ENCODE measurements at regions not wholly inside any gene's neighbourhood (a gene's known extent, or its start where the extent isn't known, plus 50 kb on each side); places are given as distances from the start of the nearest gene placed in this dataset.

DNA sequence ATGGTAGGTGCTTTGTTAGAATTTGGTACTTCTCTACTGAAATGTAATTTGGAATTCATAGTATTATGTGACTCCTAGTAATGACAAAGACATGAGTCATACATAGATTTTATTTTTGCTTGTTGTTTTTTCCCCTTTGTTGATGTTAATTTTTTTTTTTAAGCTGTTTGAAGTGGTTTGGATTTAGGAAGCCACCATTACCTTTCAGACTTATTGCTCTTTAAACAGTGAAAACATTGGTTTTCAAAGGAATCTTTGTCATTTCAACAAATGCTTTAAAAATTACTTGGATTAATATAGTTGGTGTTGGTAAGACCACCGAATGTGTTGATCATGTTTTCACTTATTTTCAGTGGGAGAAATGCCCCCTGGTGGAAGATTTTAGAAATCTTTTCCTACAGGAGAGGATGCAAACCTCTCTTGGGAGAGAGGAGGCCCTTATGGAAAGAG, 170.1 kb upstream of the PITX1 start:
- peak; percentile 32 for DNase-seq
- Histone ChIP-seq H3K9me3 (ENCODE audit: low read depth) (peaks cover 10% of the 10 kb centered on the region), H3K9ac (no peak overlapping the region), H2AFZ (no peak overlapping the region), H4K20me1 (ENCODE audit: insufficient read depth) (no peaks in the 10 kb centered on the region), H3K27me3 (replicated peaks; ENCODE audit: insufficient read depth) (no peaks in the 10 kb centered on the region), H3K4me1 (ENCODE audit: insufficient read depth) (peaks cover 15% of the 10 kb centered on the region), H3K9me2 (ENCODE audit: insufficient read depth) (no peaks in the 10 kb centered on the region), H3K27ac (no peak overlapping the region), H3K36me3 (ENCODE audit: low read depth) (no peaks in the 10 kb centered on the region), H3K4me3 (no peak overlapping the region), H3K4me2 (ENCODE audit: unreplicated experiment) (no peak overlapping the region), H3K79me2 (ENCODE audit: insufficient read depth) (no peaks in the 10 kb centered on the region), H3F3A (ENCODE audit: insufficient read depth) (peaks cover 13% of the 10 kb centered on the region)
- in situ Hi-C loops (cut with MboI): no loop called here
- WGBS, 2 experiments (ENCODE audit: low coverage in 1 of 2, low lambda C conversion rate in 2 of 2, missing lambda C conversion rate in 2 of 2): 86 to 94% methylated on average over 1 of the region's 1 CpG
- no peak for TF ChIP-seq EZH2 (IDR thresholded peaks at IDR 0.05; ENCODE audit: insufficient read depth, poor library complexity, severe bottlenecking)
- TF ChIP-seq EZH2phosphoT487 (IDR thresholded peaks at IDR 0.05; ENCODE audit: insufficient read depth, low read depth): no peak

DNA sequence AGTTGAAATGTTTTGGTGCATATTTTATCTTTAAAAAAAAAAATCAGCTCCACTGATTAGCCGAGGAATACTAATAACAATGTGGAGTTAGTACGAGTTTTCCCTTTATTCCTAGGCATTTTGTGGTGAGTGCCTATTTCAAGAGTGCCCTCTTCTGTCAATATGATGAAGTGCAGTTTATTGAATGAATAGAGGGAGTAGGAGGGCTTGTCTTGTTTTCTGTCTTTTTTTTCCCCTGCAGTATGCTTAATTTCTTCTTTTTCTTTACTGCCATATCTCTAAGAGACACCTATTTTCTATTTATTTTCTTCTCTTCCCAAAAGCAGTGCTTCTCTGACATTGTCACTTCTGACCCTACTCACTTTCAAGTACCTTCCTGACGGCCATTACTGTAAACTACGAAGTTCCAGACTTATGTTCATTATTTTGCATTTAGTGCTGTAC, 169.6 kb upstream of the PITX1 start:
- H3K4me2 ChIP-seq (ENCODE audit: unreplicated experiment): no peak overlapping the region
- peaks cover 10% of the 10 kb centered on the region for H3K9me3 ChIP-seq (ENCODE audit: low read depth)
- no peak overlapping the region for H3K27ac ChIP-seq
- no peaks in the 10 kb centered on the region for H4K20me1 ChIP-seq (ENCODE audit: insufficient read depth)
- H3K36me3 ChIP-seq (ENCODE audit: low read depth): no peaks in the 10 kb centered on the region
- H3F3A ChIP-seq (ENCODE audit: insufficient read depth): peaks cover 12% of the 10 kb centered on the region
- H3K9ac ChIP-seq: no peak overlapping the region
- H3K27me3 ChIP-seq (replicated peaks; ENCODE audit: insufficient read depth): no peaks in the 10 kb centered on the region
- H2AFZ ChIP-seq: no peak overlapping the region
- peaks cover 11% of the 10 kb centered on the region for H3K4me1 ChIP-seq (ENCODE audit: insufficient read depth)
- H3K4me3 ChIP-seq: no peak overlapping the region
- in situ Hi-C loops (cut with MboI): no loop called here
- H3K79me2 ChIP-seq (ENCODE audit: insufficient read depth): no peaks in the 10 kb centered on the region
- 61 to 63% methylated on average over 4 of the region's 4 CpGs for WGBS, 2 experiments (ENCODE audit: low coverage in 1 of 2, low lambda C conversion rate in 2 of 2, missing lambda C conversion rate in 2 of 2)
- DNase-seq: peak; percentile 18
- H3K9me2 ChIP-seq (ENCODE audit: insufficient read depth): no peaks in the 10 kb centered on the region
- TF ChIP-seq EZH2phosphoT487 (IDR thresholded peaks at IDR 0.05; ENCODE audit: insufficient read depth, low read depth): no peak
- no peak for TF ChIP-seq EZH2 (IDR thresholded peaks at IDR 0.05; ENCODE audit: insufficient read depth, poor library complexity, severe bottlenecking)

- H3F3A ChIP-seq (ENCODE audit: insufficient read depth): peaks cover 6% of the 10 kb centered on the region
- in situ Hi-C loops (cut with MboI): no loop called here
- H3K27ac ChIP-seq: no peak overlapping the region
- no peak overlapping the region for H3K4me3 ChIP-seq
- WGBS, 2 experiments (ENCODE audit: low coverage in 1 of 2, low lambda C conversion rate in 2 of 2, missing lambda C conversion rate in 2 of 2): 77 to 81% methylated on average over 2 of the region's 2 CpGs
- no peaks in the 10 kb centered on the region for H3K79me2 ChIP-seq (ENCODE audit: insufficient read depth)
- no peak for DNase-seq
- no peaks in the 10 kb centered on the region for H4K20me1 ChIP-seq (ENCODE audit: insufficient read depth)
- H3K9ac ChIP-seq: no peak overlapping the region
- no peak for TF ChIP-seq EZH2phosphoT487 (IDR thresholded peaks at IDR 0.05; ENCODE audit: insufficient read depth, low read depth)
- TF ChIP-seq EZH2 (IDR thresholded peaks at IDR 0.05; ENCODE audit: insufficient read depth, poor library complexity, severe bottlenecking): no peak
- no peak overlapping the region for H3K4me2 ChIP-seq (ENCODE audit: unreplicated experiment)
- no peak overlapping the region for H2AFZ ChIP-seq
- H3K27me3 ChIP-seq (replicated peaks; ENCODE audit: insufficient read depth): no peaks in the 10 kb centered on the region
- H3K9me3 ChIP-seq (ENCODE audit: low read depth): peaks cover 10% of the 10 kb centered on the region
- H3K9me2 ChIP-seq (ENCODE audit: insufficient read depth): no peaks in the 10 kb centered on the region
- H3K36me3 ChIP-seq (ENCODE audit: low read depth): no peaks in the 10 kb centered on the region
- H3K4me1 ChIP-seq (ENCODE audit: insufficient read depth): peaks cover 6% of the 10 kb centered on the region
Observed at GRCh38 chr5:135203019-135203418, 169.0 kb upstream of the PITX1 start.

GRCh38 chr5:135199919-135200318, 165.9 kb upstream of the PITX1 start:
- no peak overlapping the region for H3K4me2 ChIP-seq (ENCODE audit: unreplicated experiment)
- in situ Hi-C loops (cut with MboI): no loop called here

DNA sequence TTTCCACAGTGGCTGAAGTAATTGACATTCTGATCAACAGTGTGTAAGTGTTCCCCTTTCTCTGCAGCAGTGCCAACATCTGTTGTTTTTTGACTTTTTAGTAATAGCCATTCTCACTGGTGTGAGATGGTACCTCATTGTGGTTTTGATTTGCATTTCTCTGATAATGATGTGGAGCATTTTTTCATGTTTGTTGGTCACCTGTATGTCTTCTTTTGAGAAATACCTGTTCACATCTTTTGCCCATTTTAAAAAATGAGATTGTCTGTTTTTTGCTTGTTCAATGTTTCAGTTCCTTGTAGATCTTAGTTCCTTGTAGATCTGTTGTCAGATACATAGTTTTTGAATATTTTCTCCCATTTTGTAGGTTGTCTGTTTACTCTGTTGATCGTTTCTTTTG, 162.5 kb upstream of the PITX1 start:
- Histone ChIP-seq H3K79me2 (ENCODE audit: insufficient read depth) (no peaks in the 10 kb centered on the region), H3K4me2 (ENCODE audit: unreplicated experiment) (no peak overlapping the region), H3K9ac (no peak overlapping the region), H3K4me3 (no peak overlapping the region), H3K4me1 (ENCODE audit: insufficient read depth) (peaks cover 21% of the 10 kb centered on the region), H4K20me1 (ENCODE audit: insufficient read depth) (no peaks in the 10 kb centered on the region), H3K9me3 (ENCODE audit: low read depth) (no peaks in the 10 kb centered on the region), H2AFZ (no peak overlapping the region), H3K36me3 (ENCODE audit: low read depth) (no peaks in the 10 kb centered on the region), H3K27ac (no peak overlapping the region), H3K9me2 (ENCODE audit: insufficient read depth) (no peaks in the 10 kb centered on the region), H3K27me3 (replicated peaks; ENCODE audit: insufficient read depth) (no peaks in the 10 kb centered on the region), H3F3A (ENCODE audit: insufficient read depth) (peaks cover 21% of the 10 kb centered on the region)
- in situ Hi-C loops (cut with MboI): no loop called here
- TF ChIP-seq EZH2 (IDR thresholded peaks at IDR 0.05; ENCODE audit: insufficient read depth, poor library complexity, severe bottlenecking): no peak
- no peak for TF ChIP-seq EZH2phosphoT487 (IDR thresholded peaks at IDR 0.05; ENCODE audit: insufficient read depth, low read depth)
- 0 to 3% methylated on average over 1 of the region's 1 CpG for WGBS, 2 experiments (ENCODE audit: low coverage in 1 of 2, low lambda C conversion rate in 2 of 2, missing lambda C conversion rate in 2 of 2)
- DNase-seq: no peak

More at GRCh38 chr5:135199919-135200318, 165.9 kb upstream of the PITX1 start:
- H3K9me3 ChIP-seq (ENCODE audit: low read depth): peaks cover 10% of the 10 kb centered on the region
- peaks cover 13% of the 10 kb centered on the region for H3F3A ChIP-seq (ENCODE audit: insufficient read depth)
- TF ChIP-seq EZH2 (IDR thresholded peaks at IDR 0.05; ENCODE audit: insufficient read depth, poor library complexity, severe bottlenecking): no peak
- no peak for TF ChIP-seq EZH2phosphoT487 (IDR thresholded peaks at IDR 0.05; ENCODE audit: insufficient read depth, low read depth)
- H3K9me2 ChIP-seq (ENCODE audit: insufficient read depth): no peaks in the 10 kb centered on the region
- H3K4me1 ChIP-seq (ENCODE audit: insufficient read depth): peaks cover 12% of the 10 kb centered on the region
- DNase-seq: no peak
- WGBS, 2 experiments (ENCODE audit: low coverage in 1 of 2, low lambda C conversion rate in 2 of 2, missing lambda C conversion rate in 2 of 2): 79 to 89% methylated on average over 1 of the region's 1 CpG
- H4K20me1 ChIP-seq (ENCODE audit: insufficient read depth): no peaks in the 10 kb centered on the region
- no peaks in the 10 kb centered on the region for H3K36me3 ChIP-seq (ENCODE audit: low read depth)
- no peaks in the 10 kb centered on the region for H3K27me3 ChIP-seq (replicated peaks; ENCODE audit: insufficient read depth)
- H3K79me2 ChIP-seq (ENCODE audit: insufficient read depth): no peaks in the 10 kb centered on the region
- no peak overlapping the region for H2AFZ ChIP-seq
- H3K27ac ChIP-seq: no peak overlapping the region
- no peak overlapping the region for H3K9ac ChIP-seq
- no peak overlapping the region for H3K4me3 ChIP-seq
